ENCODE measurements at regions not wholly inside any gene's neighbourhood (a gene's known extent, or its start where the extent isn't known, plus 50 kb on each side); places are given as distances from the start of the nearest gene placed in this dataset.

DNA sequence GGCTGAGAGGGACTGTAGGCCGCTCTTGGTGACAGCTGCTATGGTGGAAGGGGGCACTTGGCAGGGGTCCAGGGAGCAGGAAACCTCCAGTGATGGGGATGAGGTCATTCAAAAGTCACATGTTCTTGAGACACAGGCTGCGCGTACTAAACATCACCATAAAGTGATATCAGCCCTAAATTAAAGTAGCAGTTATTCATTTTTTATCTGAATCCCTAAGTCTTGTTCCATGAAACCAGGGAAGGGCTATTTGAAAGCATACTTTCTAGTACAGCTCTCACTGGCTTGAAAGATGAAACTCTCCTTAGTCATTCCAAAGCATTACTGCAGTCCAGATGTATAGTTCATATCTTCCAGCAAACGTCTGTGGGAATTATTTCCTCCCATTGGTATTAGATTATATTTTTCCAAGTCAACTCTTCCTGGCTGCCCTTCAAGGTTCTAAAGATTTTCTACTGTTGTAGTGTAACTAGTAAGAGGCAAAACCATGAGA lies 373.1 kb downstream of the CD109 start:
- TF ChIP-seq, protein P1, sequence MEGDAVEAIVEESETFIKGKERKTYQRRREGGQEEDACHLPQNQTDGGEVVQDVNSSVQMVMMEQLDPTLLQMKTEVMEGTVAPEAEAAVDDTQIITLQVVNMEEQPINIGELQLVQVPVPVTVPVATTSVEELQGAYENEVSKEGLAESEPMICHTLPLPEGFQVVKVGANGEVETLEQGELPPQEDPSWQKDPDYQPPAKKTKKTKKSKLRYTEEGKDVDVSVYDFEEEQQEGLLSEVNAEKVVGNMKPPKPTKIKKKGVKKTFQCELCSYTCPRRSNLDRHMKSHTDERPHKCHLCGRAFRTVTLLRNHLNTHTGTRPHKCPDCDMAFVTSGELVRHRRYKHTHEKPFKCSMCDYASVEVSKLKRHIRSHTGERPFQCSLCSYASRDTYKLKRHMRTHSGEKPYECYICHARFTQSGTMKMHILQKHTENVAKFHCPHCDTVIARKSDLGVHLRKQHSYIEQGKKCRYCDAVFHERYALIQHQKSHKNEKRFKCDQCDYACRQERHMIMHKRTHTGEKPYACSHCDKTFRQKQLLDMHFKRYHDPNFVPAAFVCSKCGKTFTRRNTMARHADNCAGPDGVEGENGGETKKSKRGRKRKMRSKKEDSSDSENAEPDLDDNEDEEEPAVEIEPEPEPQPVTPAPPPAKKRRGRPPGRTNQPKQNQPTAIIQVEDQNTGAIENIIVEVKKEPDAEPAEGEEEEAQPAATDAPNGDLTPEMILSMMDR (IDR thresholded peaks at IDR 0.05) = no peak
- no peak for TF ChIP-seq POLR2A (IDR thresholded peaks at IDR 0.05)
